WTC11 (cell line): ENCODE measurements at regions not wholly inside any gene's neighbourhood (a gene's known extent, or its start where the extent isn't known, plus 50 kb on each side); places are given as distances from the start of the nearest gene placed in this dataset.
"Not testable (repeated sequence)": the region's sequence is repeated elsewhere in the genome, so short reads cannot be mapped to it uniquely, and the experiment has no call there.

Experiments
- ATAC-seq: fragments of 200-7000 bp; cut with Tn5 transposase; 2 replicates; pipeline ENCODE4 v1.10.0; 2021; ENCODE audit warnings: mild to moderate bottlenecking, moderate library complexity
- CTCF ChIA-PET: fragments of 300-600 bp; sonication (Branson Sonifier 250); formaldehyde crosslinking; loops from one replicate; lab custom pipeline; 2021; ENCODE audit warnings: antibody characterized with exemption; lab: Charles Lee
- POLR2A ChIA-PET: fragments of 350-600 bp; sonication (Branson Sonifier 250); formaldehyde crosslinking; loops from one replicate; lab custom pipeline; 2021; ENCODE audit warnings: antibody characterized with exemption; lab: Charles Lee
- DNase-seq: peaks from one replicate; pipeline ENCODE4 v3.0.0; 2021; ENCODE audit warnings: low spot score
- H3K27ac Mint-ChIP-seq: 2 replicates; pipeline ENCODE4 v1.8.0; 2021; ENCODE audit warnings: mixed read lengths
- H3K27me3 Mint-ChIP-seq: 2 replicates; pipeline ENCODE4 v1.8.0; 2021; ENCODE audit warnings: low read depth, mild to moderate bottlenecking, moderate library complexity, mixed read lengths
- H3K36me3 Mint-ChIP-seq: 2 replicates; pipeline ENCODE4 v1.8.0; 2021; ENCODE audit warnings: mixed read lengths
- H3K4me1 Mint-ChIP-seq: 2 replicates; pipeline ENCODE4 v1.8.0; 2022; ENCODE audit warnings: mixed read lengths
- H3K4me3 Mint-ChIP-seq: 2 replicates; pipeline ENCODE4 v1.8.0; 2021; ENCODE audit warnings: mild to moderate bottlenecking, moderate library complexity, mixed read lengths
- H3K9me3 Mint-ChIP-seq: 2 replicates; pipeline ENCODE4 v1.8.0; 2021; ENCODE audit warnings: mixed read lengths
- CREM ChIP-seq: sonication (generic); formaldehyde crosslinking; IDR thresholded peaks from 2 replicates; pipeline ENCODE4 v1.8.1; 2022; ENCODE audit warnings: mild to moderate bottlenecking, missing genetic modification reagents, moderate library complexity
- FOXK1 ChIP-seq: sonication (generic); formaldehyde crosslinking; IDR thresholded peaks from 2 replicates; pipeline ENCODE4 v1.8.0; 2022; ENCODE audit warnings: mild to moderate bottlenecking, moderate library complexity, missing genetic modification reagents
- GABPB1 ChIP-seq: sonication (generic); formaldehyde crosslinking; IDR thresholded peaks from 2 replicates; pipeline ENCODE4 v1.8.1; 2023; ENCODE audit warnings: mild to moderate bottlenecking, missing genetic modification reagents
- GTF2I ChIP-seq: fragments of 250-450 bp; sonication (Bioruptor Pico); conservative IDR thresholded peaks from 2 replicates; pipeline ENCODE4 v1.4.0; 2021; ENCODE audit warnings: mild to moderate bottlenecking
- TEAD4 ChIP-seq: sonication (generic); formaldehyde crosslinking; IDR thresholded peaks from 2 replicates; pipeline ENCODE4 v1.8.0; 2022; ENCODE audit warnings: mild to moderate bottlenecking, missing genetic modification reagents
- TP53 ChIP-seq: sonication (generic); formaldehyde crosslinking; IDR thresholded peaks from 2 replicates; pipeline ENCODE4 v1.8.1; 2023; ENCODE audit warnings: mild to moderate bottlenecking, missing genetic modification reagents
- ZNF232 ChIP-seq: sonication (generic); formaldehyde crosslinking; IDR thresholded peaks from 2 replicates; pipeline ENCODE4 v1.8.0; 2022; ENCODE audit warnings: mild to moderate bottlenecking, missing genetic modification reagents
- ZNF423 ChIP-seq: fragments of 250-450 bp; sonication (Bioruptor Pico); IDR thresholded peaks from 2 replicates; pipeline ENCODE4 v2.1.2; 2022; ENCODE audit warnings: mild to moderate bottlenecking, moderate library complexity
- TF ChIP-seq, protein P1 (sequence below): fragments of 250-450 bp; sonication (Bioruptor Pico); IDR thresholded peaks from 2 replicates; pipeline ENCODE4 v1.9.0; 2021; ENCODE audit warnings: mild to moderate bottlenecking, borderline replicate concordance
- TF ChIP-seq, protein P2 (sequence below): sonication (generic); formaldehyde crosslinking; IDR thresholded peaks from 2 replicates; pipeline ENCODE4 v1.8.1; 2023; ENCODE audit warnings: mild to moderate bottlenecking, missing genetic modification reagents
- TF ChIP-seq, protein P3 (sequence below): fragments of 250-450 bp; sonication (Bioruptor Pico); IDR thresholded peaks from 2 replicates; pipeline ENCODE4 v1.9.0; 2021; ENCODE audit warnings: moderate library complexity, mild to moderate bottlenecking, inconsistent platforms, borderline replicate concordance
- TF ChIP-seq, protein P4 (sequence below): sonication (generic); formaldehyde crosslinking; IDR thresholded peaks from 2 replicates; pipeline ENCODE4 v1.8.0; 2023; ENCODE audit warnings: missing genetic modification reagents, mild to moderate bottlenecking, borderline replicate concordance
- TF ChIP-seq, protein P5 (sequence below): sonication (generic); formaldehyde crosslinking; IDR thresholded peaks from 2 replicates; pipeline ENCODE4 v1.8.0; 2023; ENCODE audit warnings: mild to moderate bottlenecking, missing genetic modification reagents
- TF ChIP-seq, protein P6 (sequence below): sonication (generic); formaldehyde crosslinking; IDR thresholded peaks from 2 replicates; pipeline ENCODE4 v1.8.1; 2023; ENCODE audit warnings: mild to moderate bottlenecking, missing genetic modification reagents, moderate library complexity
- TF ChIP-seq, protein P7 (sequence below): sonication (generic); formaldehyde crosslinking; IDR thresholded peaks from 2 replicates; pipeline ENCODE4 v1.8.1; 2023; ENCODE audit warnings: mild to moderate bottlenecking, moderate library complexity, missing genetic modification reagents

DNA sequence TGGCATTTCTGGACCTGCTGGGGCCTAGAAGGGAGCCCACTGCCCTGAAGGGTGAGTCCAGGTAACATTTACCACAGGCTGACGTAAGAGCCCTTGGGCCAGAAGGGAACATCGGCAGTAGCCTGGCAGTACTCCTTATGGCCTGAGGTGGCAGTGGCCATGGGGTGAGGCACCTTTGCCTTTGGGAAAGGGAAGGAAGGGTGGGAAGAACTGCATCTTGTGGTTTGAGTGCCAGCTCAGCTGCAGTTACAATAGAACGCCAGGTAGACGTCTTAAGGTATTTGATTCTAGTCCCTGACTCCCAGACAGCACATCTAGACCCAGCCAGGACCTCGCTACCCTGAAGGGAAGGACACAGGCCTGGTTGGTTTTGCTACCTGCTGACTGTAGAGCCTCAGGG is 104.9 kb downstream of the SOX14 start (continued):
- TF ChIP-seq, protein P1, sequence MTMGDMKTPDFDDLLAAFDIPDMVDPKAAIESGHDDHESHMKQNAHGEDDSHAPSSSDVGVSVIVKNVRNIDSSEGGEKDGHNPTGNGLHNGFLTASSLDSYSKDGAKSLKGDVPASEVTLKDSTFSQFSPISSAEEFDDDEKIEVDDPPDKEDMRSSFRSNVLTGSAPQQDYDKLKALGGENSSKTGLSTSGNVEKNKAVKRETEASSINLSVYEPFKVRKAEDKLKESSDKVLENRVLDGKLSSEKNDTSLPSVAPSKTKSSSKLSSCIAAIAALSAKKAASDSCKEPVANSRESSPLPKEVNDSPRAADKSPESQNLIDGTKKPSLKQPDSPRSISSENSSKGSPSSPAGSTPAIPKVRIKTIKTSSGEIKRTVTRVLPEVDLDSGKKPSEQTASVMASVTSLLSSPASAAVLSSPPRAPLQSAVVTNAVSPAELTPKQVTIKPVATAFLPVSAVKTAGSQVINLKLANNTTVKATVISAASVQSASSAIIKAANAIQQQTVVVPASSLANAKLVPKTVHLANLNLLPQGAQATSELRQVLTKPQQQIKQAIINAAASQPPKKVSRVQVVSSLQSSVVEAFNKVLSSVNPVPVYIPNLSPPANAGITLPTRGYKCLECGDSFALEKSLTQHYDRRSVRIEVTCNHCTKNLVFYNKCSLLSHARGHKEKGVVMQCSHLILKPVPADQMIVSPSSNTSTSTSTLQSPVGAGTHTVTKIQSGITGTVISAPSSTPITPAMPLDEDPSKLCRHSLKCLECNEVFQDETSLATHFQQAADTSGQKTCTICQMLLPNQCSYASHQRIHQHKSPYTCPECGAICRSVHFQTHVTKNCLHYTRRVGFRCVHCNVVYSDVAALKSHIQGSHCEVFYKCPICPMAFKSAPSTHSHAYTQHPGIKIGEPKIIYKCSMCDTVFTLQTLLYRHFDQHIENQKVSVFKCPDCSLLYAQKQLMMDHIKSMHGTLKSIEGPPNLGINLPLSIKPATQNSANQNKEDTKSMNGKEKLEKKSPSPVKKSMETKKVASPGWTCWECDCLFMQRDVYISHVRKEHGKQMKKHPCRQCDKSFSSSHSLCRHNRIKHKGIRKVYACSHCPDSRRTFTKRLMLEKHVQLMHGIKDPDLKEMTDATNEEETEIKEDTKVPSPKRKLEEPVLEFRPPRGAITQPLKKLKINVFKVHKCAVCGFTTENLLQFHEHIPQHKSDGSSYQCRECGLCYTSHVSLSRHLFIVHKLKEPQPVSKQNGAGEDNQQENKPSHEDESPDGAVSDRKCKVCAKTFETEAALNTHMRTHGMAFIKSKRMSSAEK: no peak
- no peak for TF ChIP-seq ZNF423 (CRISPR knock-in tag)
- TF ChIP-seq GABPB1 (CRISPR knock-in tag): no peak
- TF ChIP-seq FOXK1 (CRISPR knock-in tag): no peak
- TF ChIP-seq, protein P2, sequence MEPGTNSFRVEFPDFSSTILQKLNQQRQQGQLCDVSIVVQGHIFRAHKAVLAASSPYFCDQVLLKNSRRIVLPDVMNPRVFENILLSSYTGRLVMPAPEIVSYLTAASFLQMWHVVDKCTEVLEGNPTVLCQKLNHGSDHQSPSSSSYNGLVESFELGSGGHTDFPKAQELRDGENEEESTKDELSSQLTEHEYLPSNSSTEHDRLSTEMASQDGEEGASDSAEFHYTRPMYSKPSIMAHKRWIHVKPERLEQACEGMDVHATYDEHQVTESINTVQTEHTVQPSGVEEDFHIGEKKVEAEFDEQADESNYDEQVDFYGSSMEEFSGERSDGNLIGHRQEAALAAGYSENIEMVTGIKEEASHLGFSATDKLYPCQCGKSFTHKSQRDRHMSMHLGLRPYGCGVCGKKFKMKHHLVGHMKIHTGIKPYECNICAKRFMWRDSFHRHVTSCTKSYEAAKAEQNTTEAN (CRISPR knock-in tag): no peak
- TF ChIP-seq, protein P3, sequence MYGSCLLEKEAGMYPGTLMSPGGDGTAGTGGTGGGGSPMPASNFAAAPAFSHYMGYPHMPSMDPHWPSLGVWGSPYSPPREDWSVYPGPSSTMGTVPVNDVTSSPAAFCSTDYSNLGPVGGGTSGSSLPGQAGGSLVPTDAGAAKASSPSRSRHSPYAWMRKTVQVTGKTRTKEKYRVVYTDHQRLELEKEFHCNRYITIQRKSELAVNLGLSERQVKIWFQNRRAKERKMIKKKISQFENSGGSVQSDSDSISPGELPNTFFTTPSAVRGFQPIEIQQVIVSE (CRISPR knock-in tag): no peak
- no peak for TF ChIP-seq ZNF232
- no peak for TF ChIP-seq TP53 (CRISPR knock-in tag)
- TF ChIP-seq, protein P4, sequence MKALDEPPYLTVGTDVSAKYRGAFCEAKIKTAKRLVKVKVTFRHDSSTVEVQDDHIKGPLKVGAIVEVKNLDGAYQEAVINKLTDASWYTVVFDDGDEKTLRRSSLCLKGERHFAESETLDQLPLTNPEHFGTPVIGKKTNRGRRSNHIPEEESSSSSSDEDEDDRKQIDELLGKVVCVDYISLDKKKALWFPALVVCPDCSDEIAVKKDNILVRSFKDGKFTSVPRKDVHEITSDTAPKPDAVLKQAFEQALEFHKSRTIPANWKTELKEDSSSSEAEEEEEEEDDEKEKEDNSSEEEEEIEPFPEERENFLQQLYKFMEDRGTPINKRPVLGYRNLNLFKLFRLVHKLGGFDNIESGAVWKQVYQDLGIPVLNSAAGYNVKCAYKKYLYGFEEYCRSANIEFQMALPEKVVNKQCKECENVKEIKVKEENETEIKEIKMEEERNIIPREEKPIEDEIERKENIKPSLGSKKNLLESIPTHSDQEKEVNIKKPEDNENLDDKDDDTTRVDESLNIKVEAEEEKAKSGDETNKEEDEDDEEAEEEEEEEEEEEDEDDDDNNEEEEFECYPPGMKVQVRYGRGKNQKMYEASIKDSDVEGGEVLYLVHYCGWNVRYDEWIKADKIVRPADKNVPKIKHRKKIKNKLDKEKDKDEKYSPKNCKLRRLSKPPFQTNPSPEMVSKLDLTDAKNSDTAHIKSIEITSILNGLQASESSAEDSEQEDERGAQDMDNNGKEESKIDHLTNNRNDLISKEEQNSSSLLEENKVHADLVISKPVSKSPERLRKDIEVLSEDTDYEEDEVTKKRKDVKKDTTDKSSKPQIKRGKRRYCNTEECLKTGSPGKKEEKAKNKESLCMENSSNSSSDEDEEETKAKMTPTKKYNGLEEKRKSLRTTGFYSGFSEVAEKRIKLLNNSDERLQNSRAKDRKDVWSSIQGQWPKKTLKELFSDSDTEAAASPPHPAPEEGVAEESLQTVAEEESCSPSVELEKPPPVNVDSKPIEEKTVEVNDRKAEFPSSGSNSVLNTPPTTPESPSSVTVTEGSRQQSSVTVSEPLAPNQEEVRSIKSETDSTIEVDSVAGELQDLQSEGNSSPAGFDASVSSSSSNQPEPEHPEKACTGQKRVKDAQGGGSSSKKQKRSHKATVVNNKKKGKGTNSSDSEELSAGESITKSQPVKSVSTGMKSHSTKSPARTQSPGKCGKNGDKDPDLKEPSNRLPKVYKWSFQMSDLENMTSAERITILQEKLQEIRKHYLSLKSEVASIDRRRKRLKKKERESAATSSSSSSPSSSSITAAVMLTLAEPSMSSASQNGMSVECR (CRISPR knock-in tag): no peak
- TF ChIP-seq, protein P5, sequence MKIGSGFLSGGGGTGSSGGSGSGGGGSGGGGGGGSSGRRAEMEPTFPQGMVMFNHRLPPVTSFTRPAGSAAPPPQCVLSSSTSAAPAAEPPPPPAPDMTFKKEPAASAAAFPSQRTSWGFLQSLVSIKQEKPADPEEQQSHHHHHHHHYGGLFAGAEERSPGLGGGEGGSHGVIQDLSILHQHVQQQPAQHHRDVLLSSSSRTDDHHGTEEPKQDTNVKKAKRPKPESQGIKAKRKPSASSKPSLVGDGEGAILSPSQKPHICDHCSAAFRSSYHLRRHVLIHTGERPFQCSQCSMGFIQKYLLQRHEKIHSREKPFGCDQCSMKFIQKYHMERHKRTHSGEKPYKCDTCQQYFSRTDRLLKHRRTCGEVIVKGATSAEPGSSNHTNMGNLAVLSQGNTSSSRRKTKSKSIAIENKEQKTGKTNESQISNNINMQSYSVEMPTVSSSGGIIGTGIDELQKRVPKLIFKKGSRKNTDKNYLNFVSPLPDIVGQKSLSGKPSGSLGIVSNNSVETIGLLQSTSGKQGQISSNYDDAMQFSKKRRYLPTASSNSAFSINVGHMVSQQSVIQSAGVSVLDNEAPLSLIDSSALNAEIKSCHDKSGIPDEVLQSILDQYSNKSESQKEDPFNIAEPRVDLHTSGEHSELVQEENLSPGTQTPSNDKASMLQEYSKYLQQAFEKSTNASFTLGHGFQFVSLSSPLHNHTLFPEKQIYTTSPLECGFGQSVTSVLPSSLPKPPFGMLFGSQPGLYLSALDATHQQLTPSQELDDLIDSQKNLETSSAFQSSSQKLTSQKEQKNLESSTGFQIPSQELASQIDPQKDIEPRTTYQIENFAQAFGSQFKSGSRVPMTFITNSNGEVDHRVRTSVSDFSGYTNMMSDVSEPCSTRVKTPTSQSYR: no peak
- no peak for TF ChIP-seq CREM (CRISPR knock-in tag)
- TF ChIP-seq, protein P6, sequence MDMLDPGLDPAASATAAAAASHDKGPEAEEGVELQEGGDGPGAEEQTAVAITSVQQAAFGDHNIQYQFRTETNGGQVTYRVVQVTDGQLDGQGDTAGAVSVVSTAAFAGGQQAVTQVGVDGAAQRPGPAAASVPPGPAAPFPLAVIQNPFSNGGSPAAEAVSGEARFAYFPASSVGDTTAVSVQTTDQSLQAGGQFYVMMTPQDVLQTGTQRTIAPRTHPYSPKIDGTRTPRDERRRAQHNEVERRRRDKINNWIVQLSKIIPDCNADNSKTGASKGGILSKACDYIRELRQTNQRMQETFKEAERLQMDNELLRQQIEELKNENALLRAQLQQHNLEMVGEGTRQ: no peak
- TF ChIP-seq, protein P7, sequence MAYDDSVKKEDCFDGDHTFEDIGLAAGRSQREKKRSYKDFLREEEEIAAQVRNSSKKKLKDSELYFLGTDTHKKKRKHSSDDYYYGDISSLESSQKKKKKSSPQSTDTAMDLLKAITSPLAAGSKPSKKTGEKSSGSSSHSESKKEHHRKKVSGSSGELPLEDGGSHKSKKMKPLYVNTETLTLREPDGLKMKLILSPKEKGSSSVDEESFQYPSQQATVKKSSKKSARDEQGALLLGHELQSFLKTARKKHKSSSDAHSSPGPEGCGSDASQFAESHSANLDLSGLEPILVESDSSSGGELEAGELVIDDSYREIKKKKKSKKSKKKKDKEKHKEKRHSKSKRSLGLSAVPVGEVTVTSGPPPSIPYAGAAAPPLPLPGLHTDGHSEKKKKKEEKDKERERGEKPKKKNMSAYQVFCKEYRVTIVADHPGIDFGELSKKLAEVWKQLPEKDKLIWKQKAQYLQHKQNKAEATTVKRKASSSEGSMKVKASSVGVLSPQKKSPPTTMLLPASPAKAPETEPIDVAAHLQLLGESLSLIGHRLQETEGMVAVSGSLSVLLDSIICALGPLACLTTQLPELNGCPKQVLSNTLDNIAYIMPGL (CRISPR knock-in tag): no peak
- TF ChIP-seq TEAD4 (CRISPR knock-in tag): no peak
- TF ChIP-seq GTF2I (CRISPR knock-in tag): no peak
- TF ChIP-seq, all 79 proteins: peak for 0

DNA sequence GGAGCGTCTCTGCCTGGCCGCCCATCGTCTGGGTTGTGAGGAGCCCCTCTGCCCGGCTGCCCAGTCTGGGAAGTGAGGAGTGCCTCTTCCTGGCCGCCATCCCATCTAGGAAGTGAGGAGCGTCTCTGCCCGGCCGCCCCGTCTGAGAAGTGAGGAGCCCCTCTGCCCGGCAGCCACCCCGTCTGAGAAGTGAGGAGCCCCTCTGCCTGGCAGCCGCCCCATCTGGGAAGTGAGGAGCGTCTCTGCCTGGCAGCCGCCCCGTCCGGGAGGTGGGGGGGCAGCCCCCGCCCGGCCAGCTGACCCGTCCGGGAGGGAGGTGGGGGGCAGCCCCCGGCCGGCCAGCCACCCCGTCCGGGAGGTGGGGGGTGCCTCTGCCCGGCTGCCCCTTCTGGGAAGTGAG is 108.5 kb downstream of the SOX14 start:
- H3K27me3 Mint-ChIP-seq, POLR2A ChIA-PET, ATAC-seq, H3K4me3 Mint-ChIP-seq, H3K27ac Mint-ChIP-seq, DNase-seq, CTCF ChIA-PET, H3K4me1 Mint-ChIP-seq: not testable (repeated sequence)
- peaks cover 86% of the 10 kb centered on the region for H3K9me3 Mint-ChIP-seq
- H3K36me3 Mint-ChIP-seq: peaks cover 58% of the 10 kb centered on the region
